ENCODE measurements at regions not wholly inside any gene's neighbourhood (a gene's known extent, or its start where the extent isn't known, plus 50 kb on each side); places are given as distances from the start of the nearest gene placed in this dataset.

GRCh38 chr5:58228896-58229295 lies 231.0 kb downstream of the PLK2 start:
- TF ChIP-seq, protein P1, sequence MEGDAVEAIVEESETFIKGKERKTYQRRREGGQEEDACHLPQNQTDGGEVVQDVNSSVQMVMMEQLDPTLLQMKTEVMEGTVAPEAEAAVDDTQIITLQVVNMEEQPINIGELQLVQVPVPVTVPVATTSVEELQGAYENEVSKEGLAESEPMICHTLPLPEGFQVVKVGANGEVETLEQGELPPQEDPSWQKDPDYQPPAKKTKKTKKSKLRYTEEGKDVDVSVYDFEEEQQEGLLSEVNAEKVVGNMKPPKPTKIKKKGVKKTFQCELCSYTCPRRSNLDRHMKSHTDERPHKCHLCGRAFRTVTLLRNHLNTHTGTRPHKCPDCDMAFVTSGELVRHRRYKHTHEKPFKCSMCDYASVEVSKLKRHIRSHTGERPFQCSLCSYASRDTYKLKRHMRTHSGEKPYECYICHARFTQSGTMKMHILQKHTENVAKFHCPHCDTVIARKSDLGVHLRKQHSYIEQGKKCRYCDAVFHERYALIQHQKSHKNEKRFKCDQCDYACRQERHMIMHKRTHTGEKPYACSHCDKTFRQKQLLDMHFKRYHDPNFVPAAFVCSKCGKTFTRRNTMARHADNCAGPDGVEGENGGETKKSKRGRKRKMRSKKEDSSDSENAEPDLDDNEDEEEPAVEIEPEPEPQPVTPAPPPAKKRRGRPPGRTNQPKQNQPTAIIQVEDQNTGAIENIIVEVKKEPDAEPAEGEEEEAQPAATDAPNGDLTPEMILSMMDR (conservative IDR thresholded peaks at IDR 0.05; ENCODE audit: low read depth, low read length), result no peak
- no peak for TF ChIP-seq EZH2 (IDR thresholded peaks at IDR 0.05; ENCODE audit: low read length, unreplicated experiment)

Data from PC-3 (cell line).